ENCODE measurements at regions not wholly inside any gene's neighbourhood (a gene's known extent, or its start where the extent isn't known, plus 50 kb on each side); places are given as distances from the start of the nearest gene placed in this dataset.

- no peak overlapping the region for H3K4me3 ChIP-seq
- peaks cover 0 to 5% of the 10 kb centered on the region in 2 experiments; a peak in 2 of 5 replicates for H3K27me3 ChIP-seq (ENCODE audit: control insufficient read depth in 2 of 2, insufficient read depth in 2 of 2, low read length in 2 of 2)
- POLR2A ChIA-PET, result no interaction called here
- in situ Hi-C loops (cut with MboI) (no loop called here), intact Hi-C loops (cut with micrococcal nuclease) (no loop called here)
- DNase-seq (ENCODE audit: extremely low read depth in 1 of 4, low spot score in 3 of 4) (no peak), ATAC-seq (no peak), FAIRE-seq (no peak)
- no TSS peak for BruUV-seq (replicated peaks)
- H4K20me1 ChIP-seq (replicated peaks; ENCODE audit: control insufficient read depth, insufficient read depth, low read length), result no peaks in the 10 kb centered on the region; the same call in 1 of the 2 replicates
- TF ChIP-seq, protein P1, sequence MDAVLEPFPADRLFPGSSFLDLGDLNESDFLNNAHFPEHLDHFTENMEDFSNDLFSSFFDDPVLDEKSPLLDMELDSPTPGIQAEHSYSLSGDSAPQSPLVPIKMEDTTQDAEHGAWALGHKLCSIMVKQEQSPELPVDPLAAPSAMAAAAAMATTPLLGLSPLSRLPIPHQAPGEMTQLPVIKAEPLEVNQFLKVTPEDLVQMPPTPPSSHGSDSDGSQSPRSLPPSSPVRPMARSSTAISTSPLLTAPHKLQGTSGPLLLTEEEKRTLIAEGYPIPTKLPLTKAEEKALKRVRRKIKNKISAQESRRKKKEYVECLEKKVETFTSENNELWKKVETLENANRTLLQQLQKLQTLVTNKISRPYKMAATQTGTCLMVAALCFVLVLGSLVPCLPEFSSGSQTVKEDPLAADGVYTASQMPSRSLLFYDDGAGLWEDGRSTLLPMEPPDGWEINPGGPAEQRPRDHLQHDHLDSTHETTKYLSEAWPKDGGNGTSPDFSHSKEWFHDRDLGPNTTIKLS (IDR thresholded peaks at IDR 0.05; ENCODE audit: borderline replicate concordance, low read depth), result no peak
- TF ChIP-seq FUS (optimal IDR thresholded peaks at IDR 0.05; ENCODE audit: low read depth, low read length) (no peak), GATAD2A (IDR thresholded peaks at IDR 0.05) (no peak), SRSF7 (optimal IDR thresholded peaks at IDR 0.05; ENCODE audit: low read depth, low read length) (no peak), STAG1 (CRISPR knock-in tag; IDR thresholded peaks at IDR 0.05; ENCODE audit: borderline replicate concordance) (no peak), MAFG (tag; conservative IDR thresholded peaks at IDR 0.05) (no peak), ZNF12 (CRISPR knock-in tag; IDR thresholded peaks at IDR 0.05) (no peak), ZNF398 (CRISPR knock-in tag; IDR thresholded peaks at IDR 0.05) (no peak), BACH1 (tag; IDR thresholded peaks at IDR 0.05) (no peak), ZNF239 (CRISPR knock-in tag; IDR thresholded peaks at IDR 0.05) (no peak), CTBP1 (IDR thresholded peaks at IDR 0.05; ENCODE audit: borderline replicate concordance) (no peak), TFE3 (CRISPR knock-in tag; IDR thresholded peaks at IDR 0.05) (no peak), GTF2F1 (IDR thresholded peaks at IDR 0.05; ENCODE audit: low read depth, low read length) (no peak), RAD51 (IDR thresholded peaks at IDR 0.05; ENCODE audit: borderline replicate concordance, low read depth) (no peak), ARID2 (IDR thresholded peaks at IDR 0.05) (no peak), NFXL1 (CRISPR knock-in tag; IDR thresholded peaks at IDR 0.05) (no peak)
- TF ChIP-seq, protein P2, sequence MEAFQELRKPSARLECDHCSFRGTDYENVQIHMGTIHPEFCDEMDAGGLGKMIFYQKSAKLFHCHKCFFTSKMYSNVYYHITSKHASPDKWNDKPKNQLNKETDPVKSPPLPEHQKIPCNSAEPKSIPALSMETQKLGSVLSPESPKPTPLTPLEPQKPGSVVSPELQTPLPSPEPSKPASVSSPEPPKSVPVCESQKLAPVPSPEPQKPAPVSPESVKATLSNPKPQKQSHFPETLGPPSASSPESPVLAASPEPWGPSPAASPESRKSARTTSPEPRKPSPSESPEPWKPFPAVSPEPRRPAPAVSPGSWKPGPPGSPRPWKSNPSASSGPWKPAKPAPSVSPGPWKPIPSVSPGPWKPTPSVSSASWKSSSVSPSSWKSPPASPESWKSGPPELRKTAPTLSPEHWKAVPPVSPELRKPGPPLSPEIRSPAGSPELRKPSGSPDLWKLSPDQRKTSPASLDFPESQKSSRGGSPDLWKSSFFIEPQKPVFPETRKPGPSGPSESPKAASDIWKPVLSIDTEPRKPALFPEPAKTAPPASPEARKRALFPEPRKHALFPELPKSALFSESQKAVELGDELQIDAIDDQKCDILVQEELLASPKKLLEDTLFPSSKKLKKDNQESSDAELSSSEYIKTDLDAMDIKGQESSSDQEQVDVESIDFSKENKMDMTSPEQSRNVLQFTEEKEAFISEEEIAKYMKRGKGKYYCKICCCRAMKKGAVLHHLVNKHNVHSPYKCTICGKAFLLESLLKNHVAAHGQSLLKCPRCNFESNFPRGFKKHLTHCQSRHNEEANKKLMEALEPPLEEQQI (IDR thresholded peaks at IDR 0.05), result no peak
- no peak overlapping the region for H3K4me2 ChIP-seq (ENCODE audit: insufficient read depth, low read length)
- no peak overlapping the region for H3K27ac ChIP-seq (ENCODE audit: extremely low read depth, low read depth, low read length)
- H3K36me3 ChIP-seq (ENCODE audit: control insufficient read depth, insufficient read depth, low read length), result no peaks in the 10 kb centered on the region
- CTCF ChIA-PET (ENCODE audit: low intra/inter-chr PET ratio), result no interaction called here
- WGBS (ENCODE audit: insufficient coverage, low coverage, missing lambda C conversion rate), result 0% methylated on average over 1 of the region's 1 CpG
- no peaks in the 10 kb centered on the region for H3K9me3 ChIP-seq (replicated peaks; ENCODE audit: control insufficient read depth, insufficient read depth, low read depth, low read length)
- no peaks in the 10 kb centered on the region for H3K4me1 ChIP-seq (replicated peaks in 1 of 2; ENCODE audit: control insufficient read depth in 2 of 2, insufficient read depth in 2 of 2, low read length in 2 of 2)
- no peak overlapping the region for H3K9ac ChIP-seq (ENCODE audit: insufficient read depth in 1 of 2, low read depth in 2 of 2, low read length in 2 of 2)
- no peaks in the 10 kb centered on the region for H3K9me1 ChIP-seq (ENCODE audit: control insufficient read depth, insufficient read depth, low read length)
- H2AFZ ChIP-seq (ENCODE audit: low read depth, low read length), result no peak overlapping the region
- no peaks in the 10 kb centered on the region for H3K79me2 ChIP-seq (ENCODE audit: control insufficient read depth, insufficient read depth, low read length)
These were observed 127.7 kb downstream of the SAMMSON start for GRCh38 chr3:70127192-70127591.

All from K562 (cell line).